HepG2 (cell line): ENCODE measurements at regions not wholly inside any gene's neighbourhood (a gene's known extent, or its start where the extent isn't known, plus 50 kb on each side); places are given as distances from the start of the nearest gene placed in this dataset.

Experiments used
- EP300 ChIP-seq, 3 experiments: sonication (generic) in 1 of 3; formaldehyde crosslinking in 1 of 3; IDR thresholded peaks; 2 replicates each; pipeline versions ENCODE4 v1.5.1 to v1.6.1; 2011 to 2020; ENCODE audit warnings: low read depth in 2 of 3, low read length in 2 of 3, borderline replicate concordance in 1 of 3, improper control_type of control experiment in 1 of 3, mild to moderate bottlenecking in 1 of 3, missing genetic modification reagents in 1 of 3, moderate library complexity in 1 of 3
- GATAD2A ChIP-seq: IDR thresholded peaks from 2 replicates; pipeline ENCODE4 v1.6.1; 2016
- GFI1 ChIP-seq: sonication (generic); formaldehyde crosslinking; IDR thresholded peaks from 2 replicates; pipeline ENCODE4 v1.5.0; 2020; ENCODE audit warnings: missing genetic modification reagents, mild to moderate bottlenecking, borderline replicate concordance
- HNRNPK ChIP-seq: fragments of 200-400 bp; formaldehyde crosslinking; IDR thresholded peaks from 2 replicates; pipeline ENCODE4 v1.6.1; 2018; ENCODE audit warnings: low read length, low read depth, moderate library complexity, mild to moderate bottlenecking; ENCODE audit not compliant: poor library complexity, severe bottlenecking
- HOXA5 ChIP-seq: sonication (generic); formaldehyde crosslinking; IDR thresholded peaks from 2 replicates; pipeline ENCODE4 v1.4.0; 2020; ENCODE audit warnings: missing genetic modification reagents
- MEF2D ChIP-seq: sonication (generic); formaldehyde crosslinking; IDR thresholded peaks from 2 replicates; pipeline ENCODE4 v1.5.1; 2020; ENCODE audit warnings: mild to moderate bottlenecking, missing genetic modification reagents
- NCOA1 ChIP-seq: sonication (generic); formaldehyde crosslinking; IDR thresholded peaks from 2 replicates; pipeline ENCODE4 v1.9.0; 2021; ENCODE audit warnings: missing genetic modification reagents
- NR2F1 ChIP-seq, 2 experiments: fragments of 450-650 bp in 1 of 2; formaldehyde crosslinking in 1 of 2; IDR thresholded peaks; 2 replicates each; pipeline versions ENCODE4 v1.5.0 to v1.6.1; 2016 to 2020; ENCODE audit warnings: mild to moderate bottlenecking in 1 of 2, missing compliant biosample characterization in 1 of 2, missing genetic modification reagents in 1 of 2, moderate library complexity in 1 of 2
- NR2F6 ChIP-seq, 2 experiments: IDR thresholded peaks; 2 replicates each; pipeline ENCODE4 v1.6.1; 2016; ENCODE audit warnings: antibody characterized with exemption in 1 of 2, mild to moderate bottlenecking in 1 of 2
- RAD21 ChIP-seq: fragments of 450-650 bp; formaldehyde crosslinking; IDR thresholded peaks from 2 replicates; pipeline ENCODE4 v1.5.0; 2020; ENCODE audit warnings: mild to moderate bottlenecking
- RARA ChIP-seq: IDR thresholded peaks from 2 replicates; pipeline ENCODE4 v1.6.1; 2016; ENCODE audit warnings: missing genetic modification reagents, missing compliant biosample characterization
- SALL2 ChIP-seq: sonication (generic); formaldehyde crosslinking; IDR thresholded peaks from 2 replicates; pipeline ENCODE4 v1.8.1; 2023; ENCODE audit warnings: mild to moderate bottlenecking, missing genetic modification reagents, inconsistent platforms
- STAG1 ChIP-seq: sonication (generic); formaldehyde crosslinking; IDR thresholded peaks from 2 replicates; pipeline ENCODE4 v1.4.0; 2020; ENCODE audit warnings: missing genetic modification reagents
- TSC22D2 ChIP-seq: sonication (generic); formaldehyde crosslinking; IDR thresholded peaks from 2 replicates; pipeline ENCODE4 v1.5.1; 2020; ENCODE audit warnings: missing genetic modification reagents, mild to moderate bottlenecking, borderline replicate concordance
- ZNF337 ChIP-seq: sonication (generic); formaldehyde crosslinking; IDR thresholded peaks from 2 replicates; pipeline ENCODE4 v1.5.1; 2020; ENCODE audit warnings: missing genetic modification reagents, low read depth, mild to moderate bottlenecking, borderline replicate concordance
- ZNF432 ChIP-seq: sonication (generic); formaldehyde crosslinking; IDR thresholded peaks from 2 replicates; pipeline ENCODE4 v1.5.0; 2020; ENCODE audit warnings: missing genetic modification reagents, mild to moderate bottlenecking, borderline replicate concordance
- ZNF564 ChIP-seq: sonication (generic); formaldehyde crosslinking; IDR thresholded peaks from 2 replicates; pipeline ENCODE4 v1.8.1; 2023; ENCODE audit warnings: mild to moderate bottlenecking, missing genetic modification reagents
- ZNF775 ChIP-seq: sonication (generic); formaldehyde crosslinking; IDR thresholded peaks from 2 replicates; pipeline ENCODE4 v1.4.0; 2020; ENCODE audit warnings: missing genetic modification reagents, mild to moderate bottlenecking, moderate library complexity, borderline replicate concordance
- TF ChIP-seq, protein P1 (sequence below): sonication (generic); formaldehyde crosslinking; IDR thresholded peaks from 2 replicates; pipeline ENCODE4 v1.4.0; 2020; ENCODE audit warnings: missing genetic modification reagents, borderline replicate concordance
- TF ChIP-seq, protein P2 (sequence below): IDR thresholded peaks from 2 replicates; pipeline ENCODE4 v1.6.1; 2012; ENCODE audit warnings: low read depth, low read length, improper control_type of control experiment
- TF ChIP-seq, protein P3 (sequence below): IDR thresholded peaks from 2 replicates; pipeline ENCODE4 v1.6.1; 2016; ENCODE audit warnings: low read depth

DNA sequence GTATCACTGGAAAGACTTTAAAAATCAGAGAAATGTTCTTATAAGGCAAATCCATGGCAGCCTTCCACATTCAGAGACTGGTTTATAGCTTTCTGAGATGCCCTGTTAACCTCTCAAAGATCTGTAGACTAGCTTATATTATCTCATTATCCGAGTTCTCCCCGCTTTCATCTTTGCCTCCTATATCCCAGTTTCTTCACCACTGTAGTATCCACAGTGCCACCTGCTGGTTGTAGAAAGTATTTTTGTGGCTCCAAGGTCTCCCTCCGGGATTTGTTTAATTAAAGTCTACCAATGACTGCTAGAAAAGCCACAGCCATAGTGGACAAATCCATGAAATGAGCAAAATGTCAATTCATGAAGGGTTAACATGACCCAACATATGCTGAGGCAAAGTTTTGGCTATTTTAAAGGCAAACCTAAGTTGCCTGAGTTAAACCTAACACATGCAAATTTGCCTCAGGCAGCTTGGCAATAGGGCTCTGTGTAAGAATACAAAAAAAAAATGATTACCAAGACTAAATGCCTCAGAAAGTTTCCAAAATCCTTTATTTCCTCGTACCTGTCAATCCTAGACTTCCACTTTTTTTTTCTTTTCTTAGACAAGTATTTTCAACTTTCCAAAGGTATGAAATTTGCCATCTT, 218.8 kb upstream of the BMP4 start (continued):
- TF ChIP-seq, protein P1, sequence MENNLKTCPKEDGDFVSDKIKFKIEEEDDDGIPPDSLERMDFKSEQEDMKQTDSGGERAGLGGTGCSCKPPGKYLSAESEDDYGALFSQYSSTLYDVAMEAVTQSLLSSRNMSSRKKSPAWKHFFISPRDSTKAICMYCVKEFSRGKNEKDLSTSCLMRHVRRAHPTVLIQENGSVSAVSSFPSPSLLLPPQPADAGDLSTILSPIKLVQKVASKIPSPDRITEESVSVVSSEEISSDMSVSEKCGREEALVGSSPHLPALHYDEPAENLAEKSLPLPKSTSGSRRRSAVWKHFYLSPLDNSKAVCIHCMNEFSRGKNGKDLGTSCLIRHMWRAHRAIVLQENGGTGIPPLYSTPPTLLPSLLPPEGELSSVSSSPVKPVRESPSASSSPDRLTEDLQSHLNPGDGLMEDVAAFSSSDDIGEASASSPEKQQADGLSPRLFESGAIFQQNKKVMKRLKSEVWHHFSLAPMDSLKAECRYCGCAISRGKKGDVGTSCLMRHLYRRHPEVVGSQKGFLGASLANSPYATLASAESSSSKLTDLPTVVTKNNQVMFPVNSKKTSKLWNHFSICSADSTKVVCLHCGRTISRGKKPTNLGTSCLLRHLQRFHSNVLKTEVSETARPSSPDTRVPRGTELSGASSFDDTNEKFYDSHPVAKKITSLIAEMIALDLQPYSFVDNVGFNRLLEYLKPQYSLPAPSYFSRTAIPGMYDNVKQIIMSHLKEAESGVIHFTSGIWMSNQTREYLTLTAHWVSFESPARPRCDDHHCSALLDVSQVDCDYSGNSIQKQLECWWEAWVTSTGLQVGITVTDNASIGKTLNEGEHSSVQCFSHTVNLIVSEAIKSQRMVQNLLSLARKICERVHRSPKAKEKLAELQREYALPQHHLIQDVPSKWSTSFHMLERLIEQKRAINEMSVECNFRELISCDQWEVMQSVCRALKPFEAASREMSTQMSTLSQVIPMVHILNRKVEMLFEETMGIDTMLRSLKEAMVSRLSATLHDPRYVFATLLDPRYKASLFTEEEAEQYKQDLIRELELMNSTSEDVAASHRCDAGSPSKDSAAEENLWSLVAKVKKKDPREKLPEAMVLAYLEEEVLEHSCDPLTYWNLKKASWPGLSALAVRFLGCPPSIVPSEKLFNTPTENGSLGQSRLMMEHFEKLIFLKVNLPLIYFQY: no peak
- TF ChIP-seq STAG1 (CRISPR knock-in tag) (peak; percentile 91), ZNF337 (0 out of 2 replicates have a peak, but pooled peaks have one; percentile 6), ZNF775 (CRISPR knock-in tag) (0 out of 2 replicates have a peak, but pooled peaks have one; percentile 32), ZNF432 (CRISPR knock-in tag) (no peak), GATAD2A (CRISPR knock-in tag) (peak; percentile 71), NR2F1 (CRISPR knock-in tag; IDR thresholded peaks at IDR 0.05) (no peak), NCOA1 (no peak), RARA (peak; percentile 43; the same call in 1 of the 2 replicates), NR2F6 (IDR thresholded peaks at IDR 0.05) (peak; percentile 39; the same call in 1 of the 2 replicates), NR2F6 (CRISPR knock-in tag; IDR thresholded peaks at IDR 0.05) (peak; percentile 55; the same call in 1 of the 2 replicates), EP300 (IDR thresholded peaks at IDR 0.05; ENCODE audit: low read depth in 2 of 2, low read length in 2 of 2) (peak in 1 of 2 experiments; percentile 59; a peak in 2 of 4 replicates), EP300 (CRISPR knock-in tag; IDR thresholded peaks at IDR 0.05; ENCODE audit: borderline replicate concordance) (no peak), HOXA5 (peak; percentile 76; the same call in 1 of the 2 replicates), HNRNPK (no peak), TSC22D2 (CRISPR knock-in tag) (no peak), GFI1 (CRISPR knock-in tag) (0 out of 2 replicates have a peak, but pooled peaks have one; percentile 26), SALL2 (CRISPR knock-in tag) (no peak), ZNF564 (CRISPR knock-in tag) (no peak), RAD21 (CRISPR knock-in tag) (peak; percentile 85), MEF2D (CRISPR knock-in tag) (no peak)
- TF ChIP-seq, protein P2, sequence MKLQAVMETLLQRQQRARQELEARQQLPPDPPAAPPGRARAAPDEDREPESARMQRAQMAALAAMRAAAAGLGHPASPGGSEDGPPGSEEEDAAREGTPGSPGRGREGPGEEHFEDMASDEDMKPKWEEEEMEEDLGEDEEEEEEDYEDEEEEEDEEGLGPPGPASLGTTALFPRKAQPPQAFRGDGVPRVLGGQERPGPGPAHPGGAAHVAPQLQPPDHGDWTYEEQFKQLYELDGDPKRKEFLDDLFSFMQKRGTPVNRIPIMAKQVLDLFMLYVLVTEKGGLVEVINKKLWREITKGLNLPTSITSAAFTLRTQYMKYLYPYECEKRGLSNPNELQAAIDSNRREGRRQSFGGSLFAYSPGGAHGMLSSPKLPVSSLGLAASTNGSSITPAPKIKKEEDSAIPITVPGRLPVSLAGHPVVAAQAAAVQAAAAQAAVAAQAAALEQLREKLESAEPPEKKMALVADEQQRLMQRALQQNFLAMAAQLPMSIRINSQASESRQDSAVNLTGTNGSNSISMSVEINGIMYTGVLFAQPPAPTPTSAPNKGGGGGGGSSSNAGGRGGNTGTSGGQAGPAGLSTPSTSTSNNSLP: peak; percentile 69
- TF ChIP-seq, protein P3, sequence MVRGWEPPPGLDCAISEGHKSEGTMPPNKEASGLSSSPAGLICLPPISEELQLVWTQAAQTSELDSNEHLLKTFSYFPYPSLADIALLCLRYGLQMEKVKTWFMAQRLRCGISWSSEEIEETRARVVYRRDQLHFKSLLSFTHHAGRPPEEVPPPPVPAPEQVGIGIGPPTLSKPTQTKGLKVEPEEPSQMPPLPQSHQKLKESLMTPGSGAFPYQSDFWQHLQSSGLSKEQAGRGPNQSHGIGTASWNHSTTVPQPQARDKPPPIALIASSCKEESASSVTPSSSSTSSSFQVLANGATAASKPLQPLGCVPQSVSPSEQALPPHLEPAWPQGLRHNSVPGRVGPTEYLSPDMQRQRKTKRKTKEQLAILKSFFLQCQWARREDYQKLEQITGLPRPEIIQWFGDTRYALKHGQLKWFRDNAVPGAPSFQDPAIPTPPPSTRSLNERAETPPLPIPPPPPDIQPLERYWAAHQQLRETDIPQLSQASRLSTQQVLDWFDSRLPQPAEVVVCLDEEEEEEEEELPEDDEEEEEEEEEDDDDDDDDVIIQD (CRISPR knock-in tag): peak; percentile 72; the same call in 1 of the 2 replicates
